Esophagus squamous epithelium (tissue), 4 donors: ENCODE measurements at regions not wholly inside any gene's neighbourhood (a gene's known extent, or its start where the extent isn't known, plus 50 kb on each side); places are given as distances from the start of the nearest gene placed in this dataset.
"Not testable (repeated sequence)": the region's sequence is repeated elsewhere in the genome, so short reads cannot be mapped to it uniquely, and the experiment has no call there.

Experiments
- CTCF ChIP-seq, 6 experiments: fragments of 450-650 bp in 4 of 6; fragments of 200-600 bp in 2 of 6; sonication (generic) in 2 of 6; IDR thresholded peaks; one replicate each; pipeline ENCODE4 v1.5.1; 2016 to 2019; ENCODE audit warnings: antibody characterized with exemption in 6 of 6, mild to moderate bottlenecking in 4 of 6, moderate library complexity in 4 of 6
- POLR2A ChIP-seq, 4 donors: fragments of 450-650 bp; IDR thresholded peaks; one replicate each; pipeline ENCODE4 v1.6.1; 2017; ENCODE audit warnings: antibody characterized with exemption in 4 of 4, mild to moderate bottlenecking in 4 of 4, moderate library complexity in 3 of 4

- TF ChIP-seq POLR2A, CTCF (IDR thresholded peaks at IDR 0.05): not testable (repeated sequence)
Measured at GRCh38 chr15:21249508-21250019, 190.7 kb downstream of the POTEB3 start.
